Tibial nerve (tissue), 4 donors: ENCODE measurements at regions not wholly inside any gene's neighbourhood (a gene's known extent, or its start where the extent isn't known, plus 50 kb on each side); places are given as distances from the start of the nearest gene placed in this dataset.

Experiments used
- DNase-seq, 2 donors: peaks; one replicate each; pipeline ENCODE4 v3.0.0-alpha.2; 2019; ENCODE audit warnings: low spot score in 2 of 2
- H3K27ac ChIP-seq, 4 donors: fragments of 200-600 bp; sonication (generic) in 3 of 4; one replicate each; pipeline ENCODE4 v1.5.1; 2017 to 2019; ENCODE audit warnings: mild to moderate bottlenecking in 1 of 4
- H3K27me3 ChIP-seq, 2 donors: fragments of 200-600 bp; sonication (generic) in 1 of 2; one replicate each; pipeline versions ENCODE4 v1.5.1 to v1.6.0; 2017 to 2019
- H3K36me3 ChIP-seq, 3 donors: fragments of 200-600 bp; sonication (generic); one replicate each; pipeline ENCODE4 v1.5.1; 2018 to 2019
- H3K4me1 ChIP-seq, 4 donors: fragments of 200-600 bp; sonication (generic) in 3 of 4; one replicate each; pipeline ENCODE4 v1.5.1; 2017 to 2019
- H3K4me3 ChIP-seq, 4 donors: fragments of 200-600 bp; sonication (generic) in 3 of 4; one replicate each; pipeline ENCODE4 v1.5.1; 2017 to 2019; ENCODE audit warnings: mild to moderate bottlenecking in 1 of 4, moderate library complexity in 1 of 4
- H3K9me3 ChIP-seq, 4 donors: fragments of 200-600 bp; sonication (generic) in 3 of 4; one replicate each; pipeline ENCODE4 v1.5.1; 2017 to 2019
- EP300 ChIP-seq, 2 donors: sonication (generic); formaldehyde crosslinking; IDR thresholded peaks; one replicate each; pipeline ENCODE4 v1.6.1; 2017; ENCODE audit warnings: antibody characterized with exemption in 2 of 2, mild to moderate bottlenecking in 1 of 2
- POLR2A ChIP-seq, 2 donors: fragments of 450-650 bp; IDR thresholded peaks; one replicate each; pipeline ENCODE4 v1.6.1; 2017; ENCODE audit warnings: antibody characterized with exemption in 2 of 2, mild to moderate bottlenecking in 2 of 2, moderate library complexity in 2 of 2
- WGBS, 2 donors: methylation state at CpG; one replicate each; pipeline ENCODE4 v1.1.5; 2018; 5-methylcytosine and 5-hydroxymethylcytosine counted together
- TF ChIP-seq, protein P1 (sequence below), 5 experiments: fragments of 200-600 bp in 3 of 5; fragments of 450-650 bp in 2 of 5; sonication (generic) in 3 of 5; IDR thresholded peaks; one replicate each; pipeline ENCODE4 v1.5.1; 2016 to 2019; ENCODE audit warnings: antibody characterized with exemption in 5 of 5, mild to moderate bottlenecking in 3 of 5, moderate library complexity in 2 of 5

DNA sequence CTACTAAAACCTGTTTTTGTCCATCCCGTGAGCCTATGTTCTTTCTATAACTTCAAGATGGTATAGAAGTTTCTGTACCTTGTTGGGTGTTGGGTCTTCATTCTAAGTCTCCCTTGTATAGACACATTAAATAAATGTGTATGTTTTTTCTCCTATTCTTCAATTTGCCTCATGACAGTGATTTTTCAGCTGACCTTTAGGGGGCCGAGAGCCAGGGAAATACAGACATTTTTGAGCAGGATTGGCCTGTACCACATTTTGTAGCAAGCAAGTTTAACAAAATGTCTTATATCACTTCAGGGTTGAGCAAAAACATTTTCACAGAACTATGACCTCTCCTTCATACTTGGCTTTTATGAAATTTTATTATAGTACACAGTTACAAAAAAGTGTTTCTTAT lies 495.4 kb upstream of the CDH7 start:
- Histone ChIP-seq H3K9me3 (no peaks in the 10 kb centered on the region), H3K27ac (no peak overlapping the region), H3K36me3 (no peaks in the 10 kb centered on the region), H3K27me3 (no peaks in the 10 kb centered on the region), H3K4me1 (no peaks in the 10 kb centered on the region), H3K4me3 (no peak overlapping the region)
- WGBS, 2 donors, result 84 to 86% methylated on average over 2 of the region's 2 CpGs
- DNase-seq, result no peak
- no peak for TF ChIP-seq EP300 (IDR thresholded peaks at IDR 0.05)

DNA sequence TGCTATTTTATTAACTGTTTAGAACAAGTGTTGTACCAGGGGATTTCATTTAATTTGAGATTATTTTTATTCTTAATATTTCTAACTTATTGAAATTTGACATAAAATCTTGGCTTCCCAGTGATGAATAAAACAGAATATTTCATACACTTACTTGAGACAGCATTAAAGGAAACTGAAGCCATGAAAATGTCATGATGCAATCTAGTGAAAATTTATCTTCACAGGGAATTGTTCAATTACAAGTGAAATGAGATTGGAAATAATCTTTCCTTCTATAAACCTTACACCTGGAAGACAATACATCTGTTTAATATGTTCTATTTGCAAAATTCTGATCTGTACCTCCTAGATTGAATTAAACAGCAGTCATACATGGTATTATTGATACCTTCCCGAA lies 511.0 kb upstream of the CDH7 start:
- TF ChIP-seq, protein P1, sequence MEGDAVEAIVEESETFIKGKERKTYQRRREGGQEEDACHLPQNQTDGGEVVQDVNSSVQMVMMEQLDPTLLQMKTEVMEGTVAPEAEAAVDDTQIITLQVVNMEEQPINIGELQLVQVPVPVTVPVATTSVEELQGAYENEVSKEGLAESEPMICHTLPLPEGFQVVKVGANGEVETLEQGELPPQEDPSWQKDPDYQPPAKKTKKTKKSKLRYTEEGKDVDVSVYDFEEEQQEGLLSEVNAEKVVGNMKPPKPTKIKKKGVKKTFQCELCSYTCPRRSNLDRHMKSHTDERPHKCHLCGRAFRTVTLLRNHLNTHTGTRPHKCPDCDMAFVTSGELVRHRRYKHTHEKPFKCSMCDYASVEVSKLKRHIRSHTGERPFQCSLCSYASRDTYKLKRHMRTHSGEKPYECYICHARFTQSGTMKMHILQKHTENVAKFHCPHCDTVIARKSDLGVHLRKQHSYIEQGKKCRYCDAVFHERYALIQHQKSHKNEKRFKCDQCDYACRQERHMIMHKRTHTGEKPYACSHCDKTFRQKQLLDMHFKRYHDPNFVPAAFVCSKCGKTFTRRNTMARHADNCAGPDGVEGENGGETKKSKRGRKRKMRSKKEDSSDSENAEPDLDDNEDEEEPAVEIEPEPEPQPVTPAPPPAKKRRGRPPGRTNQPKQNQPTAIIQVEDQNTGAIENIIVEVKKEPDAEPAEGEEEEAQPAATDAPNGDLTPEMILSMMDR (IDR thresholded peaks at IDR 0.05), result no peak
- TF ChIP-seq EP300 (IDR thresholded peaks at IDR 0.05) (no peak), POLR2A (IDR thresholded peaks at IDR 0.05) (no peak)
- no peak for DNase-seq
- Histone ChIP-seq H3K36me3 (no peaks in the 10 kb centered on the region), H3K4me3 (no peak overlapping the region), H3K27ac (no peak overlapping the region), H3K4me1 (no peaks in the 10 kb centered on the region), H3K27me3 (no peaks in the 10 kb centered on the region), H3K9me3 (no peaks in the 10 kb centered on the region)
- 93 to 94% methylated on average over 1 of the region's 1 CpG for WGBS, 2 donors

DNA sequence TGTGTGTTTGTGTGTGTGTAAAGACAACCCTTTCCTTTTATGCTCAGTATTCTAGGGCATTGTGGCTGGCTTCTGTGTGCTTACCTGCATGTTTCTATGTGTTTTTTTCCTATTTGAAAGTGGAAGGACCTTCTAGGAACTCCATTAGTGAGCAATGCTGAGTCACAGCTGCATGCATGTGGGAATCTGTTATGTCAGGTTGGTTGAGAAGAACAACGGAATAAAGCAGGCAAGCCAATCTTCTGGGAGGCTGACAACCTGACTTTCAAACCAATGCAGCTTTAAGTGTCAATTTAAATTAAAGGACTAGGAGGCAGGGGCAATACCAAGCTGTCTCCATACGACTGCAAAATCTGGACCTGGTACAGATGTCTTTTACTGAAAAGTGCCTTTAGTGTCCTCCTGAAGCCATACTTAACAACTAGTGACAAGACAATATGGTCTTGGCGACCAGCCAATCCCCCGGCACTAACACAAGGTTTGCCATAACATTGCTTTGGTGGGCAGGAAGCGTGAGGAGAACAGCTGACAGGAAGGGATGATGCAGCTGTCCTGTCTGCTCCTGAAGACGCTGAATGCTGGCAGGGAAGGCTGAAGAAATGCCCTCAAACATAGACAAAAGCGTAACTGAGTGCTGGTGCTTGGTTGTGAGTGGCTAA lies 514.7 kb upstream of the CDH7 start:
- TF ChIP-seq EP300 (IDR thresholded peaks at IDR 0.05) (no peak), POLR2A (IDR thresholded peaks at IDR 0.05) (no peak)
- TF ChIP-seq, protein P1 (IDR thresholded peaks at IDR 0.05), result no peak
- no peaks in the 10 kb centered on the region for H3K4me1 ChIP-seq
- no peaks in the 10 kb centered on the region for H3K36me3 ChIP-seq
- H3K9me3 ChIP-seq, result no peaks in the 10 kb centered on the region
- 36 to 40% methylated on average over 7 of the region's 7 CpGs for WGBS, 2 donors
- H3K4me3 ChIP-seq, result no peak overlapping the region
- DNase-seq, result no peak
- H3K27ac ChIP-seq, result no peak overlapping the region
- no peaks in the 10 kb centered on the region for H3K27me3 ChIP-seq

DNA sequence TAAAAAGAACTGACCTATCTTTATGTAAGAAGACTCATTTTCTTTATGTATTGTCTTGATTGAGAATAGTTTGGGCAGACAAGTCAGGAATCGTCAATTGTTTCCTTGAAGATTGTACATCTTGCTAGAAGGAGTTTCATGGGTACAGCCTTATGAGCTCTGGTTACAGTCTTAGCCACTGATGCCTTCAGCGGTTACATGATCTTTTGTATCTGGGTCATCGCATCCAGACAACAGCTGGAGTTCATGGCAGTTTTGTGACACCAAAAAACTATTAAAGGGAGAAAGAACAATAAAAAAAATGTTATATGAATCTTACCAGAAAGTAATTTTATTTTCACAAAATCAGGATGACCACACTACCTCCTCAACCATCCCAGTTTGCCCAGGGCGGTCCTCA lies 520.5 kb upstream of the CDH7 start:
- Histone ChIP-seq H3K27me3 (no peaks in the 10 kb centered on the region), H3K4me3 (no peak overlapping the region), H3K4me1 (no peaks in the 10 kb centered on the region), H3K36me3 (no peaks in the 10 kb centered on the region), H3K9me3 (no peaks in the 10 kb centered on the region), H3K27ac (no peak overlapping the region)
- TF ChIP-seq EP300 (IDR thresholded peaks at IDR 0.05) (no peak), POLR2A (IDR thresholded peaks at IDR 0.05) (no peak)
- TF ChIP-seq, protein P1 (IDR thresholded peaks at IDR 0.05), result no peak
- 93 to 95% methylated on average over 4 of the region's 4 CpGs for WGBS, 2 donors
- DNase-seq, result no peak

DNA sequence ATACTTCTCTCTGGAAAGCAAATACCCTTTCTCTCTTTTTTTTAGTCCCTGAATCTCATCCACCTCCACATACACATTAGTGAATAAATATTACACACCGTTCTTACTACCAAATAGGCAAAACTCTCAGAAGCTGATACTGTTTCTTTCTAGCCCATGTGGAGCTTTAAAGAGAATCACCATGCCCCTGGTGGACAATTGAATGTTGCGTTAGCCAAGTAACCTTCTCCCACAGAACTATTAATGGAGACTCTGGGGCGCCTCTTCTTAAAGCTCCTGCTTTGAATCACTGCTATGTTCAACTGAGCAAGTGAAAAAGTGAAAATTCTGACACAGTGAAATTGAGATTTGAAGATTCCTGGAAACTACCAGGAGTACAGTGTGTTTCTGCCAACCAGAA lies 522.8 kb upstream of the CDH7 start:
- Histone ChIP-seq H3K27ac (no peak overlapping the region), H3K9me3 (no peaks in the 10 kb centered on the region), H3K4me3 (no peak overlapping the region), H3K4me1 (no peaks in the 10 kb centered on the region), H3K27me3 (no peaks in the 10 kb centered on the region), H3K36me3 (no peaks in the 10 kb centered on the region)
- DNase-seq, result no peak
- no peak for TF ChIP-seq POLR2A (IDR thresholded peaks at IDR 0.05)
- TF ChIP-seq, protein P1 (IDR thresholded peaks at IDR 0.05), result no peak
- no peak for TF ChIP-seq EP300 (IDR thresholded peaks at IDR 0.05)
- WGBS, 2 donors, result 67 to 72% methylated on average over 3 of the region's 3 CpGs

DNA sequence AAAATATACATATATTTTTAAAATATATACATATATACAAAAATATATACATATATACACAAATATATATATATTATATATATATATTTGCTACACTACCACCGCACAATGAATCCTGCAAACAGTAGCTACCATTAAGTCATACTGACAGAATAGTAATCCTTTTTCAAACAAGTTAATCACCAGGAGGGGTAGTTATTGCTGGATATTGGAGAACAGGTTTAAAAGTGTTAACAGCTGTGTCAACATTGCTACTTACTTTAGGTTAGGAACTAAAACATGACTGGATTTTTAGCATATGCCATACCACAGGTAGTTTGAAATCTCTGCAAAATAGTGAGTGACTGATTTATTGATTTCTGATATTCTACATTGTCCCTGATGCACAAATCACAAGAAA lies 529.1 kb upstream of the CDH7 start:
- DNase-seq, result no peak
- WGBS, 2 donors, result 73 to 78% methylated on average over 1 of the region's 1 CpG
- no peaks in the 10 kb centered on the region for H3K4me1 ChIP-seq
- H3K36me3 ChIP-seq, result no peaks in the 10 kb centered on the region
- H3K4me3 ChIP-seq, result no peak overlapping the region
- TF ChIP-seq, protein P1 (IDR thresholded peaks at IDR 0.05), result no peak
- TF ChIP-seq POLR2A (IDR thresholded peaks at IDR 0.05) (no peak), EP300 (IDR thresholded peaks at IDR 0.05) (no peak)
- H3K27me3 ChIP-seq, result no peaks in the 10 kb centered on the region
- no peaks in the 10 kb centered on the region for H3K9me3 ChIP-seq
- no peak overlapping the region for H3K27ac ChIP-seq
